Transverse colon (tissue), 4 donors: ENCODE measurements at regions not wholly inside any gene's neighbourhood (a gene's known extent, or its start where the extent isn't known, plus 50 kb on each side); places are given as distances from the start of the nearest gene placed in this dataset.

Source experiments
- DNase-seq: peaks from one replicate; pipeline ENCODE4 v3.0.0-alpha.2; 2019
- H3K27ac ChIP-seq, 4 donors: fragments of 200-600 bp; sonication (generic); 2 replicates each; pipeline ENCODE4 v1.5.1; 2016 to 2018; ENCODE audit warnings: inconsistent platforms in 4 of 4
- H3K27me3 ChIP-seq: fragments of 200-600 bp; sonication (generic); 2 replicates; pipeline ENCODE4 v1.5.1; 2017; ENCODE audit warnings: inconsistent platforms
- H3K36me3 ChIP-seq, 4 donors: fragments of 200-600 bp; sonication (generic); 2 replicates each; pipeline ENCODE4 v1.5.1; 2017 to 2019; ENCODE audit warnings: inconsistent platforms in 4 of 4
- H3K4me1 ChIP-seq, 4 donors: fragments of 200-600 bp; sonication (generic); 2 replicates each; pipeline ENCODE4 v1.5.1; 2017 to 2020; ENCODE audit warnings: inconsistent platforms in 4 of 4
- H3K4me3 ChIP-seq, 4 donors: fragments of 200-600 bp; sonication (generic); 1 replicate in 1 of 4; 2 replicates in 3 of 4; pipeline versions ENCODE4 v1.5.1 to v1.6.1; 2017 to 2019; ENCODE audit warnings: inconsistent platforms in 4 of 4
- H3K9me3 ChIP-seq, 2 donors: fragments of 200-600 bp; sonication (generic); 2 replicates each; pipeline ENCODE4 v1.5.1; 2017 to 2019; ENCODE audit warnings: inconsistent platforms in 2 of 2
- EP300 ChIP-seq: sonication (generic); formaldehyde crosslinking; IDR thresholded peaks from one replicate; pipeline ENCODE4 v1.6.1; 2017; ENCODE audit warnings: antibody characterized with exemption, low read depth
- POLR2A ChIP-seq: fragments of 450-650 bp; IDR thresholded peaks from one replicate; pipeline ENCODE4 v1.6.1; 2016; ENCODE audit warnings: antibody characterized with exemption, mild to moderate bottlenecking, moderate library complexity
- POLR2AphosphoS5 ChIP-seq, 3 donors: sonication (generic); formaldehyde crosslinking; IDR thresholded peaks; one replicate each; pipeline ENCODE4 v1.6.1; 2016; ENCODE audit warnings: antibody characterized with exemption in 3 of 3
- WGBS, 2 donors: methylation state at CpG; one replicate each; pipeline ENCODE4 v1.1.5; 2018; ENCODE audit warnings: low coverage in 1 of 2; 5-methylcytosine and 5-hydroxymethylcytosine counted together
- in situ Hi-C, 4 donors: fragments of 200-750 bp; cut with MboI; loops; one replicate each; pipeline versions ENCODE4 v1.15.0 to v1.15.1; 2017; ENCODE audit warnings: low sequenced_read_pairs in 3 of 4, low pct_ligation_motif_present in 1 of 4, low pct_unique_long_range_greater_than_20kb in 1 of 4
- intact Hi-C: fragments of 100-400 bp; cut with DNase I; formaldehyde crosslinking; loops from one replicate; pipeline ENCODE4 v1.15.1; 2023; ENCODE audit warnings: low total_unique reads
- TF ChIP-seq, protein P1 (sequence below), 5 experiments: fragments of 200-600 bp in 3 of 5; fragments of 450-650 bp in 2 of 5; sonication (generic) in 3 of 5; IDR thresholded peaks; 1 replicate in 2 of 5; 2 replicates in 3 of 5; pipeline ENCODE4 v1.5.1; 2016 to 2017; ENCODE audit warnings: antibody characterized with exemption in 5 of 5, inconsistent platforms in 3 of 5, mild to moderate bottlenecking in 2 of 5, moderate library complexity in 1 of 5

DNA sequence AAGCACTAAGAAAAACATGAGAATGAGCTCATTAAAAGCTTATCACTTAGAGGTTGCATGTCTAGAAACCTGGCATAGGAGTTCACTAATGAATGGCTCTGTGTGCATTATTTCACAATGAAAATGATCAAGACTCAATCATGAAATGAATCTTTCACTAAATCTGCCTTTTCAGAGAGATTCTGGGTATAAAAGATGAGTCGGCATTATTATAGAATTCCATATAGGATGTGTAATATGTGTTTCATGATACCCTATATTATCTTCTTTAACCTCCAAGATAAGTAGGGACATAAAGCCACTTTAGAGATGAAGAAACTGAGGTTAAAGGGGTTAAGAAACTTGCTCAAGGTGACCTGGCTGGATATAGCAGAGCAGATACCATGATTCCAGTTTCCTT lies 368.1 kb downstream of the DUSP10 start:
- intact Hi-C loops (no loop called here), in situ Hi-C loops (no loop called here)
- no peak for DNase-seq
- Histone ChIP-seq H3K4me1 (no peaks in the 10 kb centered on the region), H3K9me3 (no peaks in the 10 kb centered on the region), H3K27me3 (no peaks in the 10 kb centered on the region), H3K36me3 (no peaks in the 10 kb centered on the region), H3K4me3 (no peak overlapping the region), H3K27ac (no peak overlapping the region)
- no peak for TF ChIP-seq POLR2A
- TF ChIP-seq, protein P1, sequence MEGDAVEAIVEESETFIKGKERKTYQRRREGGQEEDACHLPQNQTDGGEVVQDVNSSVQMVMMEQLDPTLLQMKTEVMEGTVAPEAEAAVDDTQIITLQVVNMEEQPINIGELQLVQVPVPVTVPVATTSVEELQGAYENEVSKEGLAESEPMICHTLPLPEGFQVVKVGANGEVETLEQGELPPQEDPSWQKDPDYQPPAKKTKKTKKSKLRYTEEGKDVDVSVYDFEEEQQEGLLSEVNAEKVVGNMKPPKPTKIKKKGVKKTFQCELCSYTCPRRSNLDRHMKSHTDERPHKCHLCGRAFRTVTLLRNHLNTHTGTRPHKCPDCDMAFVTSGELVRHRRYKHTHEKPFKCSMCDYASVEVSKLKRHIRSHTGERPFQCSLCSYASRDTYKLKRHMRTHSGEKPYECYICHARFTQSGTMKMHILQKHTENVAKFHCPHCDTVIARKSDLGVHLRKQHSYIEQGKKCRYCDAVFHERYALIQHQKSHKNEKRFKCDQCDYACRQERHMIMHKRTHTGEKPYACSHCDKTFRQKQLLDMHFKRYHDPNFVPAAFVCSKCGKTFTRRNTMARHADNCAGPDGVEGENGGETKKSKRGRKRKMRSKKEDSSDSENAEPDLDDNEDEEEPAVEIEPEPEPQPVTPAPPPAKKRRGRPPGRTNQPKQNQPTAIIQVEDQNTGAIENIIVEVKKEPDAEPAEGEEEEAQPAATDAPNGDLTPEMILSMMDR (IDR thresholded peaks at IDR 0.05), result no peak
- no peak for TF ChIP-seq POLR2AphosphoS5 (IDR thresholded peaks at IDR 0.05)
- no peak for TF ChIP-seq EP300
- 98 to 100% methylated on average over 1 of the region's 1 CpG for WGBS, 2 donors

DNA sequence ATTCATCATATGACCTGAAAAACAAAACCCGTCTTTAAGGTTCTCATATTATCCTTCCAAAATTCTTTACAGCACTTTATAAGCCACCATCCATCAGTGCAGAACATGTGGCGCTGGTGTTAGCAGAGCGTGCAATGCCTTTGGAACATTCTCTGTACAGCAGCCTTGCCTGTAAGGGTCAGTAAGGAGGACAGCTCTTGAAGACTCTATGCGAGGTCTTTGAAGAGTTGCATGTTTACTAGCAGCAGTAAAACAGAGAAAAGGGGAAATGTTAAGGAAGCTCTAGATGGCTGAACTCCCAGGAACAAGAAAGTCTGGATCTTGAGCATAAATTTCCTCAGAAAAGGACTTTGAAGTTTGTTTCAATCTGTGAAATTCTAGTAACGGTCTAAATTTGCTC lies 365.6 kb downstream of the DUSP10 start:
- no peak for TF ChIP-seq POLR2AphosphoS5 (IDR thresholded peaks at IDR 0.05)
- no peak for TF ChIP-seq EP300
- TF ChIP-seq, protein P1 (IDR thresholded peaks at IDR 0.05), result no peak
- no peak for TF ChIP-seq POLR2A
- Histone ChIP-seq H3K9me3 (no peaks in the 10 kb centered on the region), H3K4me3 (no peak overlapping the region), H3K27ac (no peak overlapping the region), H3K36me3 (no peaks in the 10 kb centered on the region), H3K27me3 (no peaks in the 10 kb centered on the region), H3K4me1 (no peaks in the 10 kb centered on the region)
- WGBS, 2 donors, result 69 to 85% methylated on average over 5 of the region's 5 CpGs
- no peak for DNase-seq
- intact Hi-C loops (no loop called here), in situ Hi-C loops (no loop called here)

DNA sequence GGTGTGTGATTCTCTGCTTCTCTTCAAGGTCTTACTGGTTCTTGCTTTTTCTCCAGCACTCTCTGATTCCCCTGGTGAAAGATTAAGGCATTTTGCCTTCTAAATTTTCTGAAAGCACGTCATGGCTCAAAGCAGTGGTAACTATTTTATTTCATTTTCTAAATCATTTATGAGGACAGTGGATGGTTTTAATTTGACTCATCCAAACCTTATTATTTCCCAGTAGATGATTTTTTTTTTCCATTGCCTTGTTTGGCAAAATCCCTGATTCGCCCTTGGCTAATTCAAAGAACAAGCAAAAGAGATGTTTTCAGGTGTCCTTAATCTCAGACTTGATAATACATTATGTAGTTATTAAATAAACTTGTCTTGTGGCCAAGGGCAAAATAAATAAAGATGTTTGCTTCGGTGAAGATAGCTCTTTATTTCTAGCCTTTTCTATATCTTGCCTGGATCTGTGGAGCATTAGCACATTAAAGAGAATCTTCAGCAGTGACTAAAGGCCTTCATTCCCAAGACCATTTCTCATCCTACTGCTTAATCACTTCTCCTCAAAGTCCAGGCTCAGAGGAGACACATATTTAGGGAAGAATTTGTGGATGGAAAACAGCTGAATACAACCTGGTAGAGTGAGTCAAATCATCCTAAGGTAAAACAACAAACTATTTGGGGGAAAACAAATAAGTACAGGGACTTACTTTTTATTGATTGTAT lies 359.8 kb downstream of the DUSP10 start:
- WGBS, 2 donors, result 54 to 70% methylated on average over 3 of the region's 3 CpGs
- no peak overlapping the region for H3K4me3 ChIP-seq
- H3K36me3 ChIP-seq, result no peaks in the 10 kb centered on the region
- DNase-seq, result no peak
- in situ Hi-C loops (no loop called here), intact Hi-C loops (no loop called here)
- H3K27ac ChIP-seq, result no peak overlapping the region
- H3K4me1 ChIP-seq, result no peaks in the 10 kb centered on the region
- H3K9me3 ChIP-seq, result no peaks in the 10 kb centered on the region
- H3K27me3 ChIP-seq, result no peaks in the 10 kb centered on the region
- TF ChIP-seq POLR2AphosphoS5 (IDR thresholded peaks at IDR 0.05) (no peak), EP300 (no peak), POLR2A (no peak)
- TF ChIP-seq, protein P1 (IDR thresholded peaks at IDR 0.05), result no peak

DNA sequence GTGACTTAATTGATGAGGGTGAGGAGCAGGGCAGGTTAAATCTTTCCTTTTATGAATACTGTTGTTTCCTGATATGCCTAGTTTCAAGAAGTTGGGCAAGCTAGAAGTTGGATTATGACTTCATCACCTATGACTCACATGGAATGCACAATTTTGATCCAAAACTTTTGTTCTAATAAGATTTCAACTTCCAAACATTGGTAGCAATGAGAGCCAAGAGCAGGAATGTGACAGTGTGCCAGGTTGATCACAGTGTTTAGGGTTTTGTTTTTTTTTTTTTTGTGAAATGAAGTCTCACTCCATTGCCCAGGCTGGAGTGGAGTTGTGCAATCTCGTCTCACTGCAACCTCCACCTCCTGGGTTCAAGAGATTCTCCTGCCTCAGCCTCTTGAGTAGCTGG lies 349.4 kb downstream of the DUSP10 start:
- Histone ChIP-seq H3K36me3 (no peaks in the 10 kb centered on the region), H3K9me3 (peaks cover 0 to 2% of the 10 kb centered on the region in 2 donors), H3K4me3 (no peak overlapping the region), H3K27me3 (no peaks in the 10 kb centered on the region), H3K27ac (no peak overlapping the region), H3K4me1 (no peaks in the 10 kb centered on the region)
- DNase-seq, result peak; percentile 7
- intact Hi-C loops (no loop called here), in situ Hi-C loops (no loop called here)
- peak in 1 of 3 donors; percentile 16 for TF ChIP-seq POLR2AphosphoS5 (IDR thresholded peaks at IDR 0.05)
- no peak for TF ChIP-seq EP300
- TF ChIP-seq POLR2A, result no peak
- TF ChIP-seq, protein P1 (IDR thresholded peaks at IDR 0.05), result no peak
- 68 to 92% methylated on average over 1 of the region's 1 CpG for WGBS, 2 donors
